ENCODE measurements at regions not wholly inside any gene's neighbourhood (a gene's known extent, or its start where the extent isn't known, plus 50 kb on each side); places are given as distances from the start of the nearest gene placed in this dataset.
A peak's percentile ranks its signal among the peaks of the same experiment; 100 is the strongest.

GRCh38 chrX:116272861-116273260, 102.3 kb downstream of the AGTR2 start:
- H3K14ac ChIP-seq (replicated peaks; ENCODE audit: low read depth, low read length): no peak overlapping the region
- no peak overlapping the region for H3K23ac ChIP-seq (ENCODE audit: low read depth, low read length)
- ATAC-seq (ENCODE audit: low read depth): no peak
- no peaks in the 10 kb centered on the region for H3K9me1 ChIP-seq (ENCODE audit: insufficient read depth, low read length)
- no peak overlapping the region for H2AK9ac ChIP-seq (replicated peaks; ENCODE audit: low read depth, low read length, poor library complexity)
- in situ Hi-C loops (cut with MboI; ENCODE audit: low sequenced_read_pairs): no loop called here
- no peak overlapping the region for H2AFZ ChIP-seq (replicated peaks; ENCODE audit: low read length, poor library complexity)
- no peak overlapping the region for H2BK5ac ChIP-seq (ENCODE audit: low read depth, low read length, poor library complexity, severe bottlenecking)
- H3K4me1 ChIP-seq (ENCODE audit: control insufficient read depth, insufficient read depth, low read length): no peaks in the 10 kb centered on the region
- H2BK120ac ChIP-seq (ENCODE audit: low read depth, low read length): no peak overlapping the region
- H3K18ac ChIP-seq (ENCODE audit: low read depth, low read length): no peak overlapping the region
- H3K4me3 ChIP-seq (ENCODE audit: insufficient read depth, low read depth, low read length): no peak overlapping the region
- no peak overlapping the region for H4K8ac ChIP-seq (ENCODE audit: low read depth in 2 of 2, low read length in 2 of 2)
- CTCF ChIA-PET: no interaction called here
- no peaks in the 10 kb centered on the region for H3K27me3 ChIP-seq (ENCODE audit: control insufficient read depth, insufficient read depth, low read length)
- no peak overlapping the region for H3K4ac ChIP-seq (ENCODE audit: low read depth, low read length)
- no peaks in the 10 kb centered on the region for H3K36me3 ChIP-seq (ENCODE audit: control insufficient read depth, insufficient read depth, low read length)
- no peak for DNase-seq
- intact Hi-C loops (cut with micrococcal nuclease): no loop called here
- H2AK5ac ChIP-seq (ENCODE audit: low read depth, low read length): no peak overlapping the region
- no peaks in the 10 kb centered on the region for H3K79me1 ChIP-seq (ENCODE audit: low read depth in 1 of 2, low read length in 2 of 2)
- H2BK15ac ChIP-seq (ENCODE audit: low read depth, low read length): no peak overlapping the region
- no peaks in the 10 kb centered on the region for H4K20me1 ChIP-seq (ENCODE audit: insufficient read depth, low read length)
- POLR2A ChIA-PET (ENCODE audit: unreplicated experiment): no interaction called here
- H3K27ac ChIP-seq (ENCODE audit: insufficient read depth, low read length): no peak overlapping the region
- no TSS peak for BruUV-seq (replicated peaks)
- no peak overlapping the region for H2BK20ac ChIP-seq (ENCODE audit: low read depth, low read length)
- H4K91ac ChIP-seq (ENCODE audit: insufficient read depth, low read depth, low read length): no peak overlapping the region
- no peaks in the 10 kb centered on the region for H3K9me3 ChIP-seq (ENCODE audit: control insufficient read depth, insufficient read depth, low read length)
- no peak overlapping the region for H3K56ac ChIP-seq (ENCODE audit: extremely low read depth, insufficient read depth, low read length)
- H4K5ac ChIP-seq (ENCODE audit: low read depth, low read length): no peak overlapping the region
- no peak overlapping the region for H3K4me2 ChIP-seq (ENCODE audit: low read depth, low read length)
- H3K9ac ChIP-seq (ENCODE audit: low read depth, low read length): no peak overlapping the region
- dilution Hi-C loops (cut with HindIII; ENCODE audit: low sequenced_read_pairs, unreplicated experiment): no loop called here
- TF ChIP-seq RCOR1 (IDR thresholded peaks at IDR 0.05; ENCODE audit: insufficient replicate concordance, low read length) (no peak), CEBPB (IDR thresholded peaks at IDR 0.05; ENCODE audit: low read depth, low read length) (peak; percentile 50; the same call in 1 of the 2 replicates)

All from IMR-90 (cell line).